Gastrocnemius medialis (tissue), 4 donors: ENCODE measurements at regions not wholly inside any gene's neighbourhood (a gene's known extent, or its start where the extent isn't known, plus 50 kb on each side); places are given as distances from the start of the nearest gene placed in this dataset.

Experiments used
- ATAC-seq, 2 donors: fragments of 150-250 bp; one replicate each; pipeline ENCODE4 v1.9.1; 2016
- DNase-seq, 2 donors: peaks; one replicate each; pipeline ENCODE4 v3.0.0-alpha.2; 2019
- H3K27ac ChIP-seq, 4 donors: fragments of 200-600 bp; sonication (generic); 1 replicate in 1 of 4; 2 replicates in 3 of 4; pipeline ENCODE4 v1.5.1; 2016 to 2018; ENCODE audit warnings: mild to moderate bottlenecking in 2 of 4, moderate library complexity in 1 of 4
- H3K27me3 ChIP-seq, 3 donors: fragments of 200-600 bp; sonication (generic) in 2 of 3; 1 replicate in 1 of 3; 2 replicates in 2 of 3; pipeline versions ENCODE4 v1.5.1 to v1.6.0; 2016 to 2019; ENCODE audit warnings: mild to moderate bottlenecking in 1 of 3, moderate library complexity in 1 of 3
- H3K36me3 ChIP-seq, 2 donors: fragments of 200-600 bp; sonication (generic) in 1 of 2; one replicate each; pipeline ENCODE4 v1.5.1; 2017 to 2018
- H3K4me1 ChIP-seq, 2 donors: fragments of 200-600 bp; sonication (generic) in 1 of 2; one replicate each; pipeline ENCODE4 v1.5.1; 2016 to 2017; ENCODE audit warnings: mild to moderate bottlenecking in 2 of 2
- H3K4me3 ChIP-seq, 4 donors: fragments of 200-600 bp; sonication (generic) in 3 of 4; 1 replicate in 1 of 4; 2 replicates in 3 of 4; pipeline ENCODE4 v1.5.1; 2016 to 2019; ENCODE audit warnings: mild to moderate bottlenecking in 2 of 4
- H3K9me3 ChIP-seq, 3 donors: fragments of 200-600 bp; sonication (generic) in 2 of 3; 1 replicate in 1 of 3; 2 replicates in 2 of 3; pipeline ENCODE4 v1.5.1; 2016 to 2019
- POLR2A ChIP-seq, 2 donors: fragments of 450-650 bp; IDR thresholded peaks; one replicate each; pipeline ENCODE4 v1.6.1; 2017; ENCODE audit warnings: antibody characterized with exemption in 2 of 2, mild to moderate bottlenecking in 2 of 2, moderate library complexity in 2 of 2
- in situ Hi-C, 4 donors: fragments of 200-750 bp; cut with MboI; loops; one replicate each; pipeline versions ENCODE4 v1.15.0 to v1.8.0; 2017; ENCODE audit warnings: low sequenced_read_pairs in 4 of 4
- intact Hi-C: fragments of 100-400 bp; cut with DNase I; formaldehyde crosslinking; loops from one replicate; pipeline ENCODE4 v1.15.1; 2023; ENCODE audit warnings: low total_unique reads
- TF ChIP-seq, protein P1 (sequence below), 5 experiments: fragments of 450-650 bp in 3 of 5; fragments of 200-600 bp in 2 of 5; sonication (generic) in 2 of 5; IDR thresholded peaks in 4 of 5; conservative IDR thresholded peaks in 1 of 5; 1 replicate in 4 of 5; 2 replicates in 1 of 5; pipeline ENCODE4 v1.5.1; 2016 to 2019; ENCODE audit warnings: antibody characterized with exemption in 5 of 5, mild to moderate bottlenecking in 3 of 5, moderate library complexity in 3 of 5

DNA sequence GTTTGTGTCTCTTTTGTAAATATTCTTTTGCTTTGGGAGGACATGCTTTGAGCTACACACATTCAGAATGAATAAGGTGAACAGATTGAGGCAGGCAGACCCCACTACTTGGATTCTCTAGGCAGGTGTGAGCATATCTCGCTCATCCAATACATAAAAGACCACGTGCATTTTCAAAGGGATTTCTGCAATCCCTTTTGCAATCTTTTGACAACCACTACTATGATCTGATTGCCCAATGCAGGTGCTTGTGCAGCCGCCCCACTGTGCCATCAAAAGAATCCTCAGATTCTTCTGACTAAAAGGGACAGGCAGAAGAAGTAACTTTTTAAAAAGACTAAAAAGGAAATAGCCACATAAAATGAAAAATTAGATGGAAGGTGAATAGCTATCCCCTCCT is 341.4 kb downstream of the BMP4 start:
- Histone ChIP-seq H3K4me1 (no peaks in the 10 kb centered on the region), H3K4me3 (no peak overlapping the region), H3K27ac (no peak overlapping the region), H3K27me3 (no peaks in the 10 kb centered on the region), H3K9me3 (no peaks in the 10 kb centered on the region), H3K36me3 (no peaks in the 10 kb centered on the region)
- in situ Hi-C loops = no loop called here
- no peak for DNase-seq
- ATAC-seq = no peak
- intact Hi-C loops = no loop called here
- TF ChIP-seq, protein P1, sequence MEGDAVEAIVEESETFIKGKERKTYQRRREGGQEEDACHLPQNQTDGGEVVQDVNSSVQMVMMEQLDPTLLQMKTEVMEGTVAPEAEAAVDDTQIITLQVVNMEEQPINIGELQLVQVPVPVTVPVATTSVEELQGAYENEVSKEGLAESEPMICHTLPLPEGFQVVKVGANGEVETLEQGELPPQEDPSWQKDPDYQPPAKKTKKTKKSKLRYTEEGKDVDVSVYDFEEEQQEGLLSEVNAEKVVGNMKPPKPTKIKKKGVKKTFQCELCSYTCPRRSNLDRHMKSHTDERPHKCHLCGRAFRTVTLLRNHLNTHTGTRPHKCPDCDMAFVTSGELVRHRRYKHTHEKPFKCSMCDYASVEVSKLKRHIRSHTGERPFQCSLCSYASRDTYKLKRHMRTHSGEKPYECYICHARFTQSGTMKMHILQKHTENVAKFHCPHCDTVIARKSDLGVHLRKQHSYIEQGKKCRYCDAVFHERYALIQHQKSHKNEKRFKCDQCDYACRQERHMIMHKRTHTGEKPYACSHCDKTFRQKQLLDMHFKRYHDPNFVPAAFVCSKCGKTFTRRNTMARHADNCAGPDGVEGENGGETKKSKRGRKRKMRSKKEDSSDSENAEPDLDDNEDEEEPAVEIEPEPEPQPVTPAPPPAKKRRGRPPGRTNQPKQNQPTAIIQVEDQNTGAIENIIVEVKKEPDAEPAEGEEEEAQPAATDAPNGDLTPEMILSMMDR (IDR thresholded peaks at IDR 0.05 in 4 of 5, conservative IDR thresholded peaks at IDR 0.05 in 1 of 5) = no peak
- TF ChIP-seq POLR2A (IDR thresholded peaks at IDR 0.05) = no peak

DNA sequence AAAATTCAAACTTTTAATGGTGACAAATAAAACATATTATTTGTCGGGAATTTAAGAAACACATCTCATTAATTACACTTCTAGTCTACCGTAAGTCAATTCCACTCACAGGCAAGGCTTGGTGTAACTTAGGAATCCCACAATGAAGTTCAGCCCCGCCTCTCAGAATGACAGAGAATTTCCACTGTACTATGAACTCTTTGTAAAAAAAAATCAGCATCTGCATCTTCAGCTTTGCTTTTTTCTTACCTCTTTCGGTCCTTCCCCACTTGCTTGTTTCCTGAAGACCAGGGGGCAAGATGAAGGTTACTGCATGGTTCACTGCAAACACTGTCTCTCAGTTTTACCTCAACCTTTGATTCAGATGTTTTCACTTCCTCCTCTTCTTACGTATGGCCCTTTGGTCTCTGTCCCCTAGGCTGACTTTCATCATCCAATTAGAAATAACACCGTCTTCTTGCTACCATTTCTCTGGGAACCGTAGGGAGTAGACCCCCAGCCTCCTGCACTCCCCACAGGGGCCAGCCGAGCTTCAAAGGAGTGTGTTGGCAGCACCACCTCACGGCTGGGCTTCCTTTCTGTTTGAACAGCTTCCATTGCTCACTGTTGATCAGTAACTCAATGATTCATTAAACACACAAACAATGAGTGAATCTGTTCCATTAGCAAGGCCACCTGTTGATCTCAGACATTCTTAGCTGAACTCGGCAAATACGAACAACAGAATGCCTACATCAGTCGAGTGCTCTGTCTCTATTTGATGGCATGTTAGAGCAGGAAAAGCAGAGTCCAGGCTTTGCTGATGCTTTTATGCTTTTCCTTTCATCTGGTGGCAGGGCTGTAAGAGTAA is 343.0 kb downstream of the BMP4 start:
- ATAC-seq (no peak), DNase-seq (no peak)
- no peaks in the 10 kb centered on the region for H3K9me3 ChIP-seq
- intact Hi-C loops (no loop called here), in situ Hi-C loops (no loop called here)
- no peak overlapping the region for H3K27ac ChIP-seq
- H3K4me3 ChIP-seq = no peak overlapping the region
- no peaks in the 10 kb centered on the region for H3K36me3 ChIP-seq
- TF ChIP-seq, protein P1 (IDR thresholded peaks at IDR 0.05 in 4 of 5, conservative IDR thresholded peaks at IDR 0.05 in 1 of 5) = no peak
- TF ChIP-seq POLR2A (IDR thresholded peaks at IDR 0.05) = no peak
- H3K4me1 ChIP-seq = no peaks in the 10 kb centered on the region
- H3K27me3 ChIP-seq = no peaks in the 10 kb centered on the region

DNA sequence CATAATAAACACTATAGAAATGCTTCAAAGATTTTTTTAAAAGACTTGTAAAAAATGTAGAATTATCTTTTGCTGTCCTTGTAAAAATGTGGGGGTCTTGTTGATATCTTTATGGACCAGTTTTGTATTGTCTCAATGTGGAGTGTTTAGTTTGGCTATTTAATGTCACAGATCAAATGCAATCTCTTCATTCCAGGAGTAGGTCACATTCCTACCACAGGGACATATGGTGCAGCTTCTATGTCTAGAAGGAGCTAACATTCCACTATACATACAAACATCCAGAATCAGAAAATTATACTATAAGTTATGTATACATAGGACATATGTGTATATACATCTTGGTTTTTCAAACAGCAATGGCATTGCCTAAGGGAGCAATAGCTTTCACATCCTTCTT is 345.7 kb downstream of the BMP4 start:
- Histone ChIP-seq H3K27ac (no peak overlapping the region), H3K4me1 (no peaks in the 10 kb centered on the region), H3K36me3 (no peaks in the 10 kb centered on the region), H3K9me3 (no peaks in the 10 kb centered on the region), H3K4me3 (no peak overlapping the region), H3K27me3 (no peaks in the 10 kb centered on the region)
- TF ChIP-seq, protein P1 (IDR thresholded peaks at IDR 0.05 in 4 of 5, conservative IDR thresholded peaks at IDR 0.05 in 1 of 5) = no peak
- TF ChIP-seq POLR2A (IDR thresholded peaks at IDR 0.05) = no peak
- intact Hi-C loops = no loop called here
- DNase-seq (no peak), ATAC-seq (no peak)
- in situ Hi-C loops = no loop called here

DNA sequence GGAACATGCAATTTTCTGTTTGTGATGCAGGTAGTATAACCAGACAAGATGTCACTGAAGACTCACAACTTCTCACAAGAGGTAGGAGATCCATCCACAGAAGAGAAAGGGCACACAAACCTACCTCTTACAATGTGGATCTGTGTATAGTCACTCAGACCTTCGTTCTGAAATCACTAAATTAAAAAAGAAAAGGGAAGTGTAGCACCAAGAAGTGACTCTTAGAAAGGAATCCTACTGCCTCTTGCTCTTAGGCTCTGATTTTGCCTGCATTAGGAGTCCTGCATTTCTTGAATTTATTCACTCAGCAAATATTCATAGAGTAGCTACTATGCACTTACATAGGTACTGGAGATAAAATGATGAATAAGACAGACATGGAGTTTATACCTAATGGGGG is 347.6 kb downstream of the BMP4 start:
- TF ChIP-seq, protein P1 (IDR thresholded peaks at IDR 0.05 in 4 of 5, conservative IDR thresholded peaks at IDR 0.05 in 1 of 5) = no peak
- no peak for TF ChIP-seq POLR2A (IDR thresholded peaks at IDR 0.05)
- in situ Hi-C loops = no loop called here

More for the DNA sequence above, 347.6 kb downstream of the BMP4 start:
- intact Hi-C loops = no loop called here
- Histone ChIP-seq H3K4me1 (no peaks in the 10 kb centered on the region), H3K9me3 (no peaks in the 10 kb centered on the region), H3K27ac (no peak overlapping the region), H3K27me3 (no peaks in the 10 kb centered on the region), H3K36me3 (no peaks in the 10 kb centered on the region), H3K4me3 (no peak overlapping the region)
- DNase-seq (no peak), ATAC-seq (no peak)
